Kidney glomerular epithelial cell (primary cell): ENCODE measurements at regions not wholly inside any gene's neighbourhood (a gene's known extent, or its start where the extent isn't known, plus 50 kb on each side); places are given as distances from the start of the nearest gene placed in this dataset.
"Not testable (repeated sequence)": the region's sequence is repeated elsewhere in the genome, so short reads cannot be mapped to it uniquely, and the experiment has no call there.

Source experiments
- DNase-seq: peaks from one replicate; lab custom pipeline; 2025; lab: John Stamatoyannopoulos, UW

GRCh38 chr9:88870627-88871026 lies 120.6 kb upstream of the S1PR3 start:
- no peak for DNase-seq

DNA sequence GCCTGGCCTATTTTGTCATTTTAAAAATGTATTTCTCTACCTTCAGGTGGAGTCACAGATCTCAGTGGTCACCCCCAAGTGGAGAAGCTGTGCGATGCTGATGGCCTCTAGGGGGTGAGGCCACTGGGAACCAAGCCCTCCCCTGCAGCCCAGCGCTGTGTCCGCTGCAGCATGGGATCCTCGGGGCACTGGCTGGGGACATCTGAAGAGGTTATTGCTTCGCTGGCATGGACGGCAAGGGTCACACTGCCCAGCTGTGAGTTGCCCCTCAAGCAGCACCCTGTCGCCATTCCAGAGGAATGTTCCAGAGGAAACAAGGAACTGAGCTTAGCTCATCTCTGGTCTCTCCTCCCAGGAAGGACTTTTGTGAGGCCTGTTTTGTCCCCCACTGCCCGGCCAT lies 119.6 kb upstream of the S1PR3 start:
- DNase-seq: no peak

DNA sequence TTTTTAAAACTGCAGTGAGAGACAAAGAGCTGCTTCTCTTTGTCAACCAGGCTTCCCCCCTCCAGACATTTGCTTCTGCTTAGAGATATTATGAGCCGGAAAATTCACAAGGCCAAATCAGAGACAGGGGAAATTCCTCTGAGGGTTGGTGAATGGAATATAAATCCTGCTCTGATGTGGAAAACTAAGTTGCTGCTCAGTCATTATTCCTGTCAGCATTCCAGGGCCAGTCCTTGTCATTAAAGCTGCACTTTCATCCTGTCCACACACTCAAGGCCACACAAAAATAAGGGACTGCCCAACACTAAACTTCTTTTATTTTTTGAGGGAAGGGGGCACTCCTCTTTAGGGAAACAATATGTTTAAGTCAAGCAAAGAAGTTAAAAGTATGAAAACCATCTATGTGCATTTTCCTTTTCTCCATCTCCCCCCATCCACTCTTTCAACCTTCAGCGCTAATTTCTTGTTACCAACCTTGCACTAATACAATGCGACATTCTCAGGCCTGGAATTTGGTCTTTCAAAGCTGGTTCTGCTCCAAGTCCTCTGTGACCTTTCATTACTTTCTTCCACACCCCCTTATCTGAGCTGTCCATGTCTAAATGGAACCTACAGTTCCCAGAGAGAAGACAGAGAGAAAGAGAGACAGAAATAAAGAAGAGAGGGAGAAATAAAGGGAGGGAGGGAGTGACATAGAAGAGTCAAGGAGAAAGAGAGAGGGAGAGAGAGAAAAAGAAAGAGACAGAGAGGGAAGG lies 118.9 kb upstream of the S1PR3 start:
- DNase-seq: no peak

DNA sequence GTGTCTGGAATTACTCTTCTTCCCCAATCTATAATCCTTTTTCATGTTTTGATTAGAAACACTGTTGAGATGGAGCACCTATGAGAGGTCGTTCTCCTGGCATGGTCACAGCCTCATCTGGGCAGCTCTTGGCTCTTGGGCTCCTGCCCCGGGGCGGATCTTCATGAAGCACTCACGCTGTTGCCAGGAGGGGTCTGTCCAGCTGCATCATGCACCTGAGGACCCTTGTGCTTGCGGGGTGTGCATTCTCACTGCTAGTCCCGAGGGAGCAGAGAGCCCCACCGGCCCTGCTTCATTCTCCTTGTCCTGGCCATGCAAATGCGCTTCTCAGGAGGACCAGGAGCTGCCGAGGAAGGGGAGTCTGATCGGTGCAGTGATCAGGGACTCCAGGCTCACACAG lies 117.6 kb upstream of the S1PR3 start:
- DNase-seq: no peak

DNA sequence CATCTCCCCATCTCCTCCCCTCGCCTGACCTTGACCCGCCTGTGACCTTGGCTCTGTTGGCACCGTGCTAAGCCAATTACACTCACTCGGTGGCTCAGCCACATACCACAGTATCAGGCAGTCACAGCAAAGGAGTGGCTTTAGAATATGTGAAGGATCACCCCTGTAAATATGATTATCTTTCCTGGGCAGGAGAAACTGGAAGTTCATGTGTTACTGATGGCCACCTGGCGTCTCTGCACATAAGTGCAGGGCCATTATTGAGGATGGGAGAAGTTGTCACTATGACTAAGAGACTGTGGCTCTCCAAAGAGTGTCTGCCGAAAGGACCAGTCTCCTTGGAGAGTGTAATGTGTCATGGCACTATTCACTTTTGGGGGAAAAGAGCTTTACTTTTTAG lies 116.9 kb upstream of the S1PR3 start:
- DNase-seq: no peak

- DNase-seq: no peak
Measured at GRCh38 chr9:88875400-88876120, 115.7 kb upstream of the S1PR3 start.

GRCh38 chr9:88880199-88880598 lies 111.1 kb upstream of the S1PR3 start:
- DNase-seq: no peak

- not testable (repeated sequence) for DNase-seq
Measured at GRCh38 chr9:88884291-88884690, 107.0 kb upstream of the S1PR3 start.

- DNase-seq: not testable (repeated sequence)
Measured at GRCh38 chr9:88886762-88887161, 104.5 kb upstream of the S1PR3 start.

GRCh38 chr9:88889386-88889785 lies 101.9 kb upstream of the S1PR3 start:
- no peak for DNase-seq

DNA sequence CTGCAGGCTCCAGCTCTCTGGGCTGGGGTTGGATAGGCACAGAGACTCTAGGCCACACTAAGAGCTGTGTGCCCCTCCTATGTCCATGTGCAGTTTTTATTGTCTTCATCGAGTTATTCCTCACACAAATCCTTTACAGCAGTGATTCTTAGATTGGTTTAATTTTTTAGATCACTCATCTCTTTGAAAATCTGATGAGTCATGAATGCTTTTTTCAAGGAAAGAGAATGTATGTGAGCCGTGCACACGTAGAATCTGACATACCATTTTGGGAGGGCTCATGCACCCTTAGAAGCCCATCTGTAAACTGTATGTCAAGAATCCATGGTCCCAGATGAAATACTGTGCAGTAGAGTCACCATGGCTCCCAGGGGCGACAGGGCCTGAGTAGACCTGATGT lies 100.7 kb upstream of the S1PR3 start:
- DNase-seq: no peak

- DNase-seq: no peak
Measured at GRCh38 chr9:88891040-88891439, 100.2 kb upstream of the S1PR3 start.

DNA sequence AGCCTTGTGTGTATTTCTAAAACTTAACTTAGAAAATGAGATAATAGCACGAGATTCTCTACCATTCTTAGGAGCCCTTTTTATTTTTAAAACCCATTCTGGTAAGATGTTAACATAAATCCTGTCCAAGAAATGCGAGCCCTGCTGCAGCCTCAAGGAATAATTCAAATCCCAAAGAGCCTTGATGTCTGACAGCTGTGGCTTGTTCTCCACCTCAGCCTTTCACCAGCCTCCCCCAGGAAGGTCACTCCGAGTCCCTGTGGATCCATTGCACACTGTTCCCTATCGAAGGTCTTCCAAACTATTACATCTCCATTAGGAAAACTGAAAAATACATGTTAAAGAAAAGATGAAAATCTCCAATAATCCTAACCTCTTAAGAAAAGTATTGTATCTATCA lies 98.5 kb upstream of the S1PR3 start:
- no peak for DNase-seq

DNA sequence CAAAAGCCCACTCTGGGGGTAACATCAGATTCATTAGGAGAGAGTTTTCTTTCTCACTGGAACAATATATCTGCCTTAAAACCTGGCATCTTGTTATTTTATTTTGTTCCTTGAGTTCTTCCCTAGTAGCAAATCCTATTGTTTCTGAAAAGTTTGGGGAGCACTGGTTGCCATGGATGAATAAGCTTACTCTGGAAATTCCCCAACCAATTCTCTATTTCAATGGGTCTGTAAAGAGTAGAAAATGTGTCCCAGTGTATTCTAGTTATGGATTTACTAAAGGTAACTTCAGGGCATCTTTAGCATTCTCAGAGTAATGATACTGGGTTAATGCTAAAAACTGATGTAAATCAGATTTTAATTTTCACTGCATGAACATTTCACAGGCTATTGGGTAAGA lies 94.2 kb upstream of the S1PR3 start:
- peak; percentile 32 for DNase-seq

DNA sequence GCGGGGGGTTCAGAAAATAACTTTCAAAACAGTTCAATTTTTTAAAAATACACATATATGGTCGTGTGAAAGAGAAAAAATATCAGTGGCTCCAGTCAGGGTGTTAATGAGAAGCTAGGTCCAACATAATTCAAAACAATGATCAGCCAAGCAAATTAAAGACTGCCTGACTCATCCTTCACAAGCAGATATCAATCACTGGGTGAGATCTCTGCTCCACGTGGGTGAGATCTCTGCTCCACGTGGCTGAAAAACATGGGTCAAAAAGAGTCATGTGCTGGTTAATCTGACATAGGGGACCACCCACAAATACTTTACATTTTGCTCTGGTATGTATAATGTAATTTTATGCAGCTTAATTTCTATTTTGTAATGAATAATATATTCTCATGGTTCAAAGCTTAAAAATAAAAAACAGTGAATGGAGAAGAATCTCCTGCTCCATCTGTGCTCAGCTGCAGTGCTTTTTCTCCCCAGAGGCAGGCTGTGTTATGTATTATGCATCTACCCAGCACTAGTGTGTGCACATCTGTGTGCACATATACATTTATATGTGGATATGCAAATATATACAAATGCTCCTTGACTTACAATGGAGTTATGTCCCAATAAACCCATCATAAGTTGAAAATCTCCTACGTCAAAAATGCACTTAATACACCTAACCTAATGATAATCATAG lies 93.1 kb upstream of the S1PR3 start:
- peak; percentile 50 for DNase-seq

- no peak for DNase-seq
Measured at GRCh38 chr9:88905506-88905905, 85.8 kb upstream of the S1PR3 start.

- no peak for DNase-seq
Measured at GRCh38 chr9:88915916-88916315, 75.4 kb upstream of the S1PR3 start.

- DNase-seq: no peak
Measured at GRCh38 chr9:88916894-88917293, 74.4 kb upstream of the S1PR3 start.

DNA sequence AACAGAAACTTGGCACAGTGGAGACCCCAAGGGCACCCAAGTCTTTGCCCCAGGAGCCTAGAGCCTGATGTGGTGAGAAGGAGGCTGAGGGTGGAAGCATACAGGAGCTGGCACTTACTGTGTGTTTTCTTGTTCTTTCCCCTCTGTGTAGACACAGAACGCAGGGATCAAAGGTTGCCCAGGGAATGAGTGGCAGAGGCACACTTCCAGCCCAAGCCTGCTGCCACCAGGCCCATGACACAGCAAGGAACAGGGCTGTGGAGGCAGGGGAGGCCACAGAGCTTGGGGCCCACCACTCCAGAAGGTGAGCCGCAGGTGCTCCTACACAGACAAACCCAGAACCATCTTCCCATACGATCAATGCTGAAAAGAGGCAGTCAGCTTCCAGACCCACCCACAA lies 73.9 kb upstream of the S1PR3 start:
- no peak for DNase-seq

DNA sequence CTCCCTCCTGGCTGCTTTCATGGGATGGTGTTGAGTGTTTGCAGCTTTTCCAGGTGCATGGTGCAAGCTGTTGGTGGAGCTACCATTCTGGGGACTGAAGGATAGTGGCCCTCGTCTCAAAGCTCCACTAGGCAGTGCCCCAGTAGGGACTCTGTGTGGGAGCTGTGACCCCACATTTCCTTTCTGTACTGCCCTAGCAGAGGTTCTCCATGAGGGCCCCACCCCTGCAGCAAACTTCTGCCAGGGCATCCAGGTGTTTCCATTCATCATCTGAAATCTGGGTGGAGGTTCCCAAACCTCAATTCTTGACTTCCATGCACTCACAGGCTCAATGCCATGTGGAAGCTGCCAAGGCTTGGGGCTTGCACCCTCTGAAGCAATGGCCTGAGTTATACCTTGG lies 72.7 kb upstream of the S1PR3 start:
- not testable (repeated sequence) for DNase-seq

DNA sequence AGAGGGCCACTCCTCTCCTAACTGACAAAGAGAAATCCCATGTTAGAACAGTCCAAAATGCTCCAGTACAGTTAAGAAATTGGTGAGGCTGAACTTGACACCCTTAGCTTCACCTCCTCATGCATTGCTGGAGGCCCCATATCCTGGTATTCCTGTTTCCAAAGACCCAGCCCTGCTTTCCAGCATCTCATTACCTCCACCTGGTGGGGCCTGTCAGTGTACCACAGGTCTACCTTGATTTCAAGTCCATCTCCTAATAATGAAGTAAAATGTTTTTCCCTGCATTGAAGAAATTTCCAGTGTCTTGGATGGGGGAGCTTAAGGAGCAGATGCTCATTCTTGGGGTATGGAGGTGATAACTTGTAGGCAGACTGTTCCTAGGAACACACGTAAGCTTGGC lies 70.6 kb upstream of the S1PR3 start:
- DNase-seq: no peak

DNA sequence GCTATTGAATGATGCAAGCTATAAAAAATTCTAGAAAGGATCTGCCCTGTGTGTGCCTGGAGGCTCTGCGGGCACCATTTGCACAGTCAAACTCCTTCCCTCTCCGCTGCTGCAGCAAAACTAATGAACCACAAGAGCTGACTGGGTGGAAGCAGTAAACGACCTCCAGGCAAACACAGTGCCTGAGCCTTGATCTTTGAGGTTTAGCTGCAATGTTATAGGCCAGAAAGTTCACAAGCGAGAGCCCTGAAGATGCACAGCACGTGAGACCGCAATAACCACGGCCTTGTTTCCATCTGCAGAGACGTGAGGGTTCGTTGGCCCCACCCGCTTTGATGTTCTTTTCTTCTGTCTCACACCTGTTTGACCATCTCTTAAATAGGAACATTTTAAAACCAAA lies 69.2 kb upstream of the S1PR3 start:
- DNase-seq: no peak

DNA sequence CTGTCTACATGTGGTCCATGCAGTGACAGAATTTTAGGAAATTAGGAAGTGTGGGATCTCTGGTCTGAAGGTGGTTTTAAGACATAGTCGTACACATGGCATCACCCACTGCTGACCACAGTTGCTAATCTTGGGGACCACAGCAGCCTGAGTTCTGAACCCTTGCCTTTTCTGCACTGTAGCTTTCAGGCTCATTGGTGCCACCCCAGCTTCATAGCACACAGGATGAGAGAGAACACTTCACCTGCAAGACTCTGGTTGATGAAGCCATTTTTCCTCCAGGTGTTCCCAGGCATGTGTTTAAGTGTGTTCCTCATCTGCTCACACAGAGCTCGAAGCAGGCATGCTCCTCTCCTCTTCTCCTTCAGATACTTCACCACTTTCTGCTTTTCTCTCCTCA lies 68.2 kb upstream of the S1PR3 start:
- DNase-seq: no peak
